ENCODE measurements at regions not wholly inside any gene's neighbourhood (a gene's known extent, or its start where the extent isn't known, plus 50 kb on each side); places are given as distances from the start of the nearest gene placed in this dataset.

- Histone ChIP-seq H3K36me3 (no peaks in the 10 kb centered on the region), H3K4me1 (no peaks in the 10 kb centered on the region), H3K4me3 (no peak overlapping the region), H3K27ac (no peak overlapping the region), H3K9me3 (no peaks in the 10 kb centered on the region), H3K27me3 (no peaks in the 10 kb centered on the region)
- no peak for DNase-seq
- TF ChIP-seq, protein P1, sequence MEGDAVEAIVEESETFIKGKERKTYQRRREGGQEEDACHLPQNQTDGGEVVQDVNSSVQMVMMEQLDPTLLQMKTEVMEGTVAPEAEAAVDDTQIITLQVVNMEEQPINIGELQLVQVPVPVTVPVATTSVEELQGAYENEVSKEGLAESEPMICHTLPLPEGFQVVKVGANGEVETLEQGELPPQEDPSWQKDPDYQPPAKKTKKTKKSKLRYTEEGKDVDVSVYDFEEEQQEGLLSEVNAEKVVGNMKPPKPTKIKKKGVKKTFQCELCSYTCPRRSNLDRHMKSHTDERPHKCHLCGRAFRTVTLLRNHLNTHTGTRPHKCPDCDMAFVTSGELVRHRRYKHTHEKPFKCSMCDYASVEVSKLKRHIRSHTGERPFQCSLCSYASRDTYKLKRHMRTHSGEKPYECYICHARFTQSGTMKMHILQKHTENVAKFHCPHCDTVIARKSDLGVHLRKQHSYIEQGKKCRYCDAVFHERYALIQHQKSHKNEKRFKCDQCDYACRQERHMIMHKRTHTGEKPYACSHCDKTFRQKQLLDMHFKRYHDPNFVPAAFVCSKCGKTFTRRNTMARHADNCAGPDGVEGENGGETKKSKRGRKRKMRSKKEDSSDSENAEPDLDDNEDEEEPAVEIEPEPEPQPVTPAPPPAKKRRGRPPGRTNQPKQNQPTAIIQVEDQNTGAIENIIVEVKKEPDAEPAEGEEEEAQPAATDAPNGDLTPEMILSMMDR (IDR thresholded peaks at IDR 0.05) = no peak
- ATAC-seq = no peak
- intact Hi-C loops (cut with DNase I) = no loop called here
Observed at GRCh38 chr2:15840148-15840547, 100.2 kb upstream of the MYCN start.

GRCh38 chr2:15840969-15841368 is 99.4 kb upstream of the MYCN start:
- intact Hi-C loops (cut with DNase I) = no loop called here
- no peak overlapping the region for H3K27ac ChIP-seq
- H3K27me3 ChIP-seq = no peaks in the 10 kb centered on the region
- no peaks in the 10 kb centered on the region for H3K9me3 ChIP-seq
- ATAC-seq (no peak), DNase-seq (no peak)
- TF ChIP-seq, protein P1 (IDR thresholded peaks at IDR 0.05) = no peak
- H3K36me3 ChIP-seq = no peaks in the 10 kb centered on the region
- H3K4me3 ChIP-seq = no peak overlapping the region
- H3K4me1 ChIP-seq = no peaks in the 10 kb centered on the region

DNA sequence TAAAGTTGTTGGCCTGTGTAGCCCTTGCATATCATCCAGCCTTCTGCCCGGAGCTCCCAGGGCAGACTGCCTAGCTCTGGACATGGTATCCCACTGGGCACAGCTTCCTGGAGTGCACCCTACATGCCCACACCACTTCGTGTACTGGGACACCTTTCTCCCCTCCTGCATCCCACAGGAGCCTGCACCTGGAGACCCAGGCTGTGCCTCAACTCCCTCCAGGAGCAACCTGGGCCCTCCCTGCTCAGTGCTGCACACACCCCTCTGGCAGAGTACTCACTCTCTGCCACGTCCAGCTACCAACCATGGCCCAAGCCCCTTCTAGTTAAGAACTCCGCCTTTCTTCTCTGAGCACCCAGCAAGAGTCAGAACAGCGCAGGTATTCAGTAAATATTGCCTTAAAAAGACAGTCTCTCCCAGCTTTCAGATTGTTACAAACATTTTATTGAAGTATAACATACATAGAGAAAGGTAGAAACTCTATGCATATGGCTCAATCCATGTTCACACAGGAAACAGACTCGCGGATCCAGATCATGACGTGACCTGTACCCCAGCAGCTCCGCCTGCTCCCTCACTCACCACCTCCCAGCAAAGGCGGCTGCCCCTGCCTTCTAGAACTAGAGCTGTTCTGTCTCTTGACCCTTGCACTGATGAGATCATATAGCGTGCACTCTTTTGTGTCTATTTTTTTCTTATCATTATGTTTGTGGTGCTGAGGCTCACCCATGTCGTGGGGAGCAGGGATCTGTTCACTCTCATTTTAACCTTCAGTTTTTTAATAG is 98.4 kb upstream of the MYCN start:
- TF ChIP-seq, protein P1 (IDR thresholded peaks at IDR 0.05) = no peak
- intact Hi-C loops (cut with DNase I) = no loop called here
- no peaks in the 10 kb centered on the region for H3K27me3 ChIP-seq
- no peaks in the 10 kb centered on the region for H3K4me1 ChIP-seq
- H3K27ac ChIP-seq = no peak overlapping the region
- H3K36me3 ChIP-seq = no peaks in the 10 kb centered on the region
- no peaks in the 10 kb centered on the region for H3K9me3 ChIP-seq
- ATAC-seq (no peak), DNase-seq (no peak)
- no peak overlapping the region for H3K4me3 ChIP-seq

- Histone ChIP-seq H3K27me3 (no peaks in the 10 kb centered on the region), H3K4me1 (no peaks in the 10 kb centered on the region), H3K9me3 (no peaks in the 10 kb centered on the region), H3K27ac (no peak overlapping the region), H3K4me3 (no peak overlapping the region), H3K36me3 (no peaks in the 10 kb centered on the region)
- TF ChIP-seq, protein P1 (IDR thresholded peaks at IDR 0.05) = no peak
- DNase-seq (no peak), ATAC-seq (no peak)
- intact Hi-C loops (cut with DNase I) = no loop called here
Observed at GRCh38 chr2:15842758-15843666, 97.3 kb upstream of the MYCN start.

DNA sequence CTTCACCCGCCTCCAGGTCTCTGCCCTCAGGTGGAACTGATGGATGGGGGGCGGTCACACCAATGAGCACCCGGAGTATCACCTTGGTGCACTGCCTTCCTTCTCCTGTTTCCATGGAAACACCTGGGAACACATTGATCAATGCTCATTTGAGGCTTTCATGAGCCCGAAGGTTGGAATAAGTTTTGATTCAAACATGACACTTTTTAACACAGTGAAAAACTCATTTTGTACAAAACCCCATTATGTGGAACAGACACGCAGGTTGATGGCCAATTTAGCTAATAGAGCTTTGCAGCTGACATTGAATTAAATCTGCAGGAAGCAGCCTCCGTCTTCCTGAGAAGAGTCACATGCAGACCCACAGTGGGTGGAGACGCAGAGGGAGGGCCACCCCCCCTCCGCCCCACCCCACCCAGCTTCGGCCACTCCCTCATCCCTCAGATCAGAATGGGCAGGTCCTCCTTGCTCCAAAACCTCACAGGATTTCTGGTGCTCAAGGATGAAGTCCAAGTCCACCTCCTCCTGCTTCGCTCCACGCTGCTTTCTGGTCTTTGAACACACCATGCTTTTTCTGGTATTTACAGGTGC is 96.0 kb upstream of the MYCN start:
- H3K4me3 ChIP-seq = no peak overlapping the region
- H3K4me1 ChIP-seq = no peaks in the 10 kb centered on the region
- no peaks in the 10 kb centered on the region for H3K27me3 ChIP-seq
- no peak overlapping the region for H3K27ac ChIP-seq
- no peak for DNase-seq
- no peaks in the 10 kb centered on the region for H3K9me3 ChIP-seq
- no peak for ATAC-seq
- H3K36me3 ChIP-seq = no peaks in the 10 kb centered on the region
- TF ChIP-seq, protein P1 (IDR thresholded peaks at IDR 0.05) = no peak
- intact Hi-C loops (cut with DNase I) = no loop called here

All from upper lobe of right lung (tissue), 1 donor.